IMR-90 (cell line): ENCODE measurements at regions not wholly inside any gene's neighbourhood (a gene's known extent, or its start where the extent isn't known, plus 50 kb on each side); places are given as distances from the start of the nearest gene placed in this dataset.

Experiments
- ATAC-seq: fragments of 200-7000 bp; cut with Tn5 transposase; 2 replicates; pipeline ENCODE4 v1.9.1; 2020; ENCODE audit warnings: low read depth, mild to moderate bottlenecking, moderate library complexity
- BruUV-seq: library from RNA; stranded (reverse); fragments of 400-500 nt; replicated peaks from 2 replicates; lab custom pipeline; 2021; lab: Mats Ljungman, UMichigan
- CTCF ChIA-PET: fragments of 300-600 bp; formaldehyde crosslinking; extraction: SDS; loops from one replicate; lab custom pipeline; 2021; ENCODE audit warnings: antibody characterized with exemption; lab: Yijun Ruan, JAX
- POLR2A ChIA-PET: fragments of 300-600 bp; sonication (Branson Sonifier 250); formaldehyde crosslinking; loops from one replicate; lab custom pipeline; 2022; ENCODE audit warnings: antibody characterized with exemption; ENCODE audit not compliant: unreplicated experiment; lab: Charles Lee
- DNase-seq: peaks from one replicate; pipeline ENCODE4 v3.0.0; 2013
- H2AFZ ChIP-seq: replicated peaks from 2 replicates; pipeline ENCODE3; 2013; ENCODE audit warnings: low read length, mild to moderate bottlenecking; ENCODE audit not compliant: poor library complexity
- H2AK5ac ChIP-seq: 2 replicates; pipeline ENCODE4 v1.6.1; 2013; ENCODE audit warnings: low read depth, low read length, inconsistent platforms
- H2AK9ac ChIP-seq: replicated peaks from 2 replicates; pipeline ENCODE3; 2013; ENCODE audit warnings: mild to moderate bottlenecking, low read depth, low read length, moderate library complexity; ENCODE audit not compliant: poor library complexity
- H2BK120ac ChIP-seq: 2 replicates; pipeline ENCODE4 v1.6.1; 2013; ENCODE audit warnings: low read depth, low read length, inconsistent platforms
- H2BK15ac ChIP-seq: 3 replicates; pipeline ENCODE4 v1.6.1; 2013; ENCODE audit warnings: low read depth, low read length, inconsistent platforms
- H2BK20ac ChIP-seq: 2 replicates; pipeline ENCODE4 v1.6.1; 2013; ENCODE audit warnings: low read depth, mild to moderate bottlenecking, inconsistent platforms, low read length, moderate library complexity
- H2BK5ac ChIP-seq: 2 replicates; pipeline ENCODE4 v1.6.1; 2013; ENCODE audit warnings: mild to moderate bottlenecking, low read depth, low read length, inconsistent platforms; ENCODE audit not compliant: poor library complexity, severe bottlenecking
- H3K14ac ChIP-seq: replicated peaks from 2 replicates; pipeline ENCODE4 v1.6.1; 2013; ENCODE audit warnings: low read depth, low read length, inconsistent platforms
- H3K18ac ChIP-seq: 2 replicates; pipeline ENCODE4 v1.6.1; 2013; ENCODE audit warnings: low read depth, low read length, control low read depth
- H3K23ac ChIP-seq: 2 replicates; pipeline ENCODE4 v1.6.1; 2013; ENCODE audit warnings: low read depth, low read length, inconsistent platforms
- H3K27ac ChIP-seq: 2 replicates; pipeline ENCODE4 v1.5.1; 2013; ENCODE audit warnings: mild to moderate bottlenecking, control low read depth, low read length; ENCODE audit not compliant: insufficient read depth
- H3K27me3 ChIP-seq: 2 replicates; pipeline ENCODE4 v1.6.1; 2013; ENCODE audit warnings: low read length; ENCODE audit not compliant: control insufficient read depth, insufficient read depth
- H3K36me3 ChIP-seq: 2 replicates; pipeline ENCODE4 v1.6.1; 2013; ENCODE audit warnings: low read length, mixed read lengths; ENCODE audit not compliant: control insufficient read depth, insufficient read depth
- H3K4ac ChIP-seq: 2 replicates; pipeline ENCODE4 v1.6.1; 2013; ENCODE audit warnings: low read depth, low read length, inconsistent platforms
- H3K4me1 ChIP-seq: 2 replicates; pipeline ENCODE4 v1.6.1; 2013; ENCODE audit warnings: low read length, mixed read lengths; ENCODE audit not compliant: control insufficient read depth, insufficient read depth
- H3K4me2 ChIP-seq: 2 replicates; pipeline ENCODE4 v1.6.1; 2013; ENCODE audit warnings: low read depth, mild to moderate bottlenecking, control low read depth, low read length, moderate library complexity
- H3K4me3 ChIP-seq: 2 replicates; pipeline ENCODE4 v1.5.1; 2013; ENCODE audit warnings: low read depth, mild to moderate bottlenecking, control low read depth, low read length, moderate library complexity; ENCODE audit not compliant: insufficient read depth
- H3K56ac ChIP-seq: 2 replicates; pipeline ENCODE4 v1.6.1; 2013; ENCODE audit warnings: low read length, inconsistent platforms; ENCODE audit not compliant: insufficient read depth; ENCODE audit errors: extremely low read depth
- H3K79me1 ChIP-seq, 2 experiments: 2 replicates each; pipeline ENCODE4 v1.6.1; 2013; ENCODE audit warnings: low read length in 2 of 2, inconsistent platforms in 1 of 2, low read depth in 1 of 2
- H3K9ac ChIP-seq: 2 replicates; pipeline ENCODE4 v1.6.1; 2013; ENCODE audit warnings: low read depth, low read length, control low read depth
- H3K9me1 ChIP-seq: 2 replicates; pipeline ENCODE4 v1.6.1; 2013; ENCODE audit warnings: low read length, inconsistent platforms; ENCODE audit not compliant: insufficient read depth
- H3K9me3 ChIP-seq: 2 replicates; pipeline ENCODE4 v1.6.1; 2013; ENCODE audit warnings: low read length; ENCODE audit not compliant: control insufficient read depth, insufficient read depth
- H4K20me1 ChIP-seq: 2 replicates; pipeline ENCODE4 v1.6.1; 2013; ENCODE audit warnings: low read length, inconsistent platforms; ENCODE audit not compliant: insufficient read depth
- H4K5ac ChIP-seq: 2 replicates; pipeline ENCODE4 v1.6.1; 2013; ENCODE audit warnings: mild to moderate bottlenecking, low read depth, low read length, control low read depth
- H4K8ac ChIP-seq, 2 experiments: 2 replicates each; pipeline ENCODE4 v1.6.1; 2013; ENCODE audit warnings: low read depth in 2 of 2, low read length in 2 of 2, control low read depth in 1 of 2, inconsistent platforms in 1 of 2
- H4K91ac ChIP-seq: 2 replicates; pipeline ENCODE4 v1.6.1; 2013; ENCODE audit warnings: low read depth, low read length, inconsistent platforms; ENCODE audit not compliant: insufficient read depth
- BHLHE40 ChIP-seq: fragments of 150-350 bp; IDR thresholded peaks from 2 replicates; pipeline ENCODE4 v1.6.1; 2016; ENCODE audit warnings: mild to moderate bottlenecking, low read depth, low read length
- CHD1 ChIP-seq: IDR thresholded peaks from 2 replicates; pipeline ENCODE4 v1.6.1; 2012; ENCODE audit warnings: low read depth, low read length, improper control_type of control experiment
- MAFK ChIP-seq: IDR thresholded peaks from 2 replicates; pipeline ENCODE4 v1.6.1; 2012; ENCODE audit warnings: low read depth, low read length, improper control_type of control experiment
- WGBS, 2 experiments: methylation state at CpG; one replicate each; pipeline versions ENCODE4 v1.1.5 to v1.1.7; 2013; ENCODE audit warnings: missing lambda C conversion rate in 2 of 2; ENCODE audit not compliant: insufficient read length in 1 of 2; ENCODE audit errors: extremely low coverage in 2 of 2; 5-methylcytosine and 5-hydroxymethylcytosine counted together
- dilution Hi-C: fragments of 300-500 bp; cut with HindIII; formaldehyde crosslinking; loops from one replicate; pipeline ENCODE4 v1.14.3; 2018; ENCODE audit warnings: low sequenced_read_pairs; ENCODE audit not compliant: unreplicated experiment
- in situ Hi-C: fragments of 300-500 bp; cut with MboI; formaldehyde crosslinking; loops from 3 replicates; pipeline ENCODE4 v1.14.3; 2019; ENCODE audit warnings: low sequenced_read_pairs, inconsistent platforms, mixed read lengths
- intact Hi-C: fragments of 100-400 bp; cut with micrococcal nuclease; formaldehyde crosslinking; loops from 2 replicates; pipeline ENCODE4 v1.10.0; 2022
- TF ChIP-seq, protein P1 (sequence below): fragments of 150-350 bp; IDR thresholded peaks from 2 replicates; pipeline ENCODE4 v1.6.1; 2016; ENCODE audit warnings: low read depth, mild to moderate bottlenecking, low read length, moderate library complexity, borderline replicate concordance

DNA sequence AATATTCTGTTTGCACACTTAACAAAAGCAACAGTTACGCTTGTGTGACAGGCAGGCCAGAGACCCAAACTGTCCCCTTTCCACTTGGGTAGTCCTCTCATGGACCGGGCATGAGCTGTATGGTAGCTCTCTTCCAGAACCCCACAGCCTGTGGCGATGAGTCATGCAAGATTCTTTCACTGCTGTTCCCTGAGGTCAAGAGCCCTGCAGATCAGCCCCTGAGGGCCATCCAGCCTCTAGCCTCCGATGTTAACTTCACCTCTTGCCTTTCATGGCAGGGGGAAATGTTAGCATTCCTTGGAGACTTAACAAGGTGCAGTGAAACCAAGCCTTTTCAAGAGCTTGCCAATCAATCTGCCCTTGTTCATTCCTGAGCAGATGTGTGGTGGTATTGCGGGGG lies 63.2 kb upstream of the DEUP1 start:
- Histone ChIP-seq H3K27ac (no peak overlapping the region), H2AFZ (no peak overlapping the region), H3K4me2 (no peak overlapping the region), H2AK5ac (no peak overlapping the region), H3K9ac (no peak overlapping the region), H2BK5ac (no peak overlapping the region), H4K20me1 (no peaks in the 10 kb centered on the region), H2BK120ac (no peak overlapping the region), H4K5ac (no peak overlapping the region), H3K56ac (no peak overlapping the region), H3K79me1 (no peaks in the 10 kb centered on the region), H3K9me1 (no peaks in the 10 kb centered on the region), H3K4me3 (no peak overlapping the region), H3K9me3 (no peaks in the 10 kb centered on the region), H3K36me3 (no peaks in the 10 kb centered on the region), H4K91ac (no peak overlapping the region), H2AK9ac (no peak overlapping the region), H3K27me3 (no peaks in the 10 kb centered on the region; the same call in 1 of the 2 replicates), H2BK20ac (no peak overlapping the region), H4K8ac (no peak overlapping the region), H3K18ac (no peak overlapping the region), H3K4me1 (no peaks in the 10 kb centered on the region), H2BK15ac (no peak overlapping the region), H3K4ac (no peak overlapping the region), H3K23ac (no peak overlapping the region), H3K14ac (no peak overlapping the region)
- DNase-seq (no peak), ATAC-seq (no peak)
- intact Hi-C loops (no loop called here), dilution Hi-C loops (no loop called here), in situ Hi-C loops (no loop called here)
- ChIA-PET CTCF (interaction anchor here (1.1 to 1.2 kb wide), 2 partner anchors 29 to 33 kb away, joined by 3 read pairs; no protein-coding TSS in a partner anchor), POLR2A (no interaction called here)
- 71% methylated on average over 2 of the region's 5 CpGs; no CpG with 5 or more reads in 1 of the 2 experiments for WGBS, 2 experiments
- BruUV-seq = no TSS peak
- TF ChIP-seq MAFK = no peak
- TF ChIP-seq CHD1 = no peak
- TF ChIP-seq, protein P1, sequence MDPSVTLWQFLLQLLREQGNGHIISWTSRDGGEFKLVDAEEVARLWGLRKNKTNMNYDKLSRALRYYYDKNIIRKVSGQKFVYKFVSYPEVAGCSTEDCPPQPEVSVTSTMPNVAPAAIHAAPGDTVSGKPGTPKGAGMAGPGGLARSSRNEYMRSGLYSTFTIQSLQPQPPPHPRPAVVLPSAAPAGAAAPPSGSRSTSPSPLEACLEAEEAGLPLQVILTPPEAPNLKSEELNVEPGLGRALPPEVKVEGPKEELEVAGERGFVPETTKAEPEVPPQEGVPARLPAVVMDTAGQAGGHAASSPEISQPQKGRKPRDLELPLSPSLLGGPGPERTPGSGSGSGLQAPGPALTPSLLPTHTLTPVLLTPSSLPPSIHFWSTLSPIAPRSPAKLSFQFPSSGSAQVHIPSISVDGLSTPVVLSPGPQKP = no peak
- TF ChIP-seq BHLHE40 = no peak
